Nephron progenitor cell (in vitro differentiated cells): ENCODE measurements at regions not wholly inside any gene's neighbourhood (a gene's known extent, or its start where the extent isn't known, plus 50 kb on each side); places are given as distances from the start of the nearest gene placed in this dataset.
"Not testable (repeated sequence)": the region's sequence is repeated elsewhere in the genome, so short reads cannot be mapped to it uniquely, and the experiment has no call there.

ENCODE experiments used
- DNase-seq: peaks from one replicate; pipeline ENCODE4 v3.0.0; 2021
- H3K27ac Mint-ChIP-seq: 2 replicates; pipeline ENCODE4 v1.8.0; 2021; ENCODE audit warnings: mild to moderate bottlenecking, moderate library complexity, mixed read lengths
- H3K27me3 Mint-ChIP-seq: 2 replicates; pipeline ENCODE4 v1.8.0; 2021; ENCODE audit warnings: mild to moderate bottlenecking, low read depth, mixed read lengths; ENCODE audit not compliant: poor library complexity
- H3K36me3 Mint-ChIP-seq: 2 replicates; pipeline ENCODE4 v1.8.0; 2021; ENCODE audit warnings: low read depth, mixed read lengths
- H3K4me1 Mint-ChIP-seq: 2 replicates; pipeline ENCODE4 v1.8.0; 2021; ENCODE audit warnings: mixed read lengths
- H3K4me3 Mint-ChIP-seq: 2 replicates; pipeline ENCODE4 v1.8.0; 2021; ENCODE audit warnings: mild to moderate bottlenecking, moderate library complexity, mixed read lengths
- H3K9me3 Mint-ChIP-seq: 2 replicates; pipeline ENCODE4 v1.8.0; 2021; ENCODE audit warnings: mild to moderate bottlenecking, moderate library complexity, mixed read lengths
- CTCF ChIP-seq: fragments of 200-600 bp; sonication (generic); IDR thresholded peaks from 2 replicates; pipeline ENCODE4 v1.5.0; 2021; ENCODE audit warnings: antibody characterized with exemption

GRCh38 chr20:29313481-29313880 is 1944.0 kb upstream of the DEFB115 start:
- peaks cover 92% of the 10 kb centered on the region for H3K9me3 Mint-ChIP-seq
- no peak for DNase-seq
- no peaks in the 10 kb centered on the region for H3K4me1 Mint-ChIP-seq
- no peak for TF ChIP-seq CTCF
- H3K27me3 Mint-ChIP-seq: peaks cover 5% of the 10 kb centered on the region
- H3K27ac Mint-ChIP-seq: no peak overlapping the region
- H3K36me3 Mint-ChIP-seq: peaks cover 7% of the 10 kb centered on the region
- no peak overlapping the region for H3K4me3 Mint-ChIP-seq

GRCh38 chr20:29314294-29314693 is 1943.2 kb upstream of the DEFB115 start:
- peaks cover under 1% of the 10 kb centered on the region for H3K36me3 Mint-ChIP-seq
- H3K9me3 Mint-ChIP-seq: peaks cover 92% of the 10 kb centered on the region
- no peak overlapping the region for H3K27ac Mint-ChIP-seq
- H3K27me3 Mint-ChIP-seq: peaks cover 2% of the 10 kb centered on the region
- DNase-seq: no peak
- no peaks in the 10 kb centered on the region for H3K4me1 Mint-ChIP-seq
- no peak overlapping the region for H3K4me3 Mint-ChIP-seq
- no peak for TF ChIP-seq CTCF

- Mint-ChIP-seq H3K27me3 (no peaks in the 10 kb centered on the region), H3K4me1 (no peaks in the 10 kb centered on the region), H3K9me3 (peaks cover 73% of the 10 kb centered on the region), H3K4me3 (no peak overlapping the region), H3K36me3 (no peaks in the 10 kb centered on the region), H3K27ac (no peak overlapping the region)
- TF ChIP-seq CTCF: no peak
- no peak for DNase-seq
Measured at GRCh38 chr20:29318871-29319461, 1938.5 kb upstream of the DEFB115 start.

GRCh38 chr20:29319725-29320124 is 1937.7 kb upstream of the DEFB115 start:
- TF ChIP-seq CTCF: no peak
- Mint-ChIP-seq H3K36me3 (no peaks in the 10 kb centered on the region), H3K9me3 (peaks cover 70% of the 10 kb centered on the region), H3K4me1 (no peaks in the 10 kb centered on the region), H3K27me3 (no peaks in the 10 kb centered on the region), H3K4me3 (no peak overlapping the region), H3K27ac (no peak overlapping the region)
- DNase-seq: no peak

DNA sequence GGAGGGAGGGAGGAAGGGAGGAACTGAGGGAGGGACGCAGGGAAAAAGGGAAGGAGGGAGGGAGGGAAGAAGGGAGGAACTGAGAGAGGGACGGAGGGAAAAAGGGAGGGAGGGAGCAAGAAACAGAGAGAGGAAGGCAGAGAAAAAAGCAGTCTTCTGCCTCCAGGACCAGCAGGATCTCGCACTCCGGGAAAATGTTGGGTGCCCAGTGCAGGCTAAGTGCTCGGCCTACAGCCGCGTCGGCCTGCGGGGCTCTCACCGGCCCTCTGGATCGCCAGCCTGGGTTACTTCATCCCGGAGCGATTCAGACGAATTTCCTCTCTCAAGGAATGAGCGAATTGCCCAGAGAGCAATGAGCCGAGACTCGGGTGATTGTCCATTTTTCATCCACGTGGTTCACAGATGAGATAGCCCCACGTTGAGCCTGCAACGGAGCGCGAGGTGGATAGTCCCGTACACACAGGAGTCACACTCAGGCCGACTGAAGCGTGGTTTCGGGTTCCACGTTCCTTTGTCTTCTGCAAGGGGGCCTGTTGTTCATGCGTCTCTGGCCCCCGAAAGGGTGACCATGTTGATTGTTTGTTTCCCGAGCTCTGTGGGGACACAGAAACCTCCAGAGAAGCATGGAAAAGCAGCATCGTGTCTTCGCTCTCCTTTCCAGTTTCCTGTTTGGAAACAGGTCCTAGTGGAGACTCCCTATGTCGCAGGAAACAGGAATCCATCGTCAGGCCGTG is 1937.1 kb upstream of the DEFB115 start:
- not testable (repeated sequence) for H3K36me3 Mint-ChIP-seq, H3K27ac Mint-ChIP-seq, DNase-seq, H3K4me3 Mint-ChIP-seq, H3K27me3 Mint-ChIP-seq, H3K4me1 Mint-ChIP-seq
- peaks cover 73% of the 10 kb centered on the region for H3K9me3 Mint-ChIP-seq

DNA sequence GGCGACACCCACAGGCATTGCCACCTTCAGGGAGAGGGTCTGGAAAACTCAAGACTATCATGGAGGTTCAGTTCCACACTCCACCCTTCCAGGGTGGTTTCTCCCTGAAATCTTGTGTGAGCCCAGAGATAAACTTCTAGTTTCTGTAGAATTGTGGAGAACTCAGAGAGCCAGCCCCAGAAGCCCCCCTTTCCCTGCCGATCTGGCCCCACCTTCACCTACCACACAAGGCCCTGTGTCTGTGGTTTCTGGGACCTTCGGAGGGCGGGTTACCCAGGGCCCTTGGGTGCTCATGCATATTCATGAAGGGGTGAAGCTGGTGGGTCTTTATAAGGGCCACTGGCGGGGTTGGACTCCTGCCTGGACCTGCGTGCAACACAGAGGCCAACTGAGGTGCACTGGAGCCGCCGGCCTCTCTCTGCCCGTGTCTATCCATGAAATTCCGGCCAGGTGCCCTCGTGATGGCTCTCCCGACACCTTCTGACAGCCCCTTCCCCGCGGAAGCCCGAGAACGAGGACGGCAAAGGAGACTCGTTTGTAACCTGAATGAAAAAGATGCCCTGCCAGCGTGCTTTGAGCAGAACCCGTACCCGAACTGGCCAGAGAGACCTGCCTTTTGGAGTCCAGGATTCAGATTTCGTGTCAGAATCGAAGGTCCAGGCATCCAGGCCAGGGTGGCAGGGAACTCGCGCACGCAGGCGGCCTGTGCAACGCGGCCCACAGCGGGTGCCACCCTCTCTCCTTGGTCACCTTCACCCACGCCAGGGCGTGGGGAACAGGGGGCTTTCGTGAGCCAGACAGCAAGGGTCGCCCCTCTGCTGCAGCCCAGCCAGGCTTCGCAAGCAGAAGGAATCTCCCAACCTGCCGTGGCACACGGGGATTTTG is 1933.6 kb upstream of the DEFB115 start:
- not testable (repeated sequence) for DNase-seq, H3K27me3 Mint-ChIP-seq, H3K4me1 Mint-ChIP-seq, H3K4me3 Mint-ChIP-seq, H3K36me3 Mint-ChIP-seq, H3K27ac Mint-ChIP-seq
- H3K9me3 Mint-ChIP-seq: peaks cover 75% of the 10 kb centered on the region

DNA sequence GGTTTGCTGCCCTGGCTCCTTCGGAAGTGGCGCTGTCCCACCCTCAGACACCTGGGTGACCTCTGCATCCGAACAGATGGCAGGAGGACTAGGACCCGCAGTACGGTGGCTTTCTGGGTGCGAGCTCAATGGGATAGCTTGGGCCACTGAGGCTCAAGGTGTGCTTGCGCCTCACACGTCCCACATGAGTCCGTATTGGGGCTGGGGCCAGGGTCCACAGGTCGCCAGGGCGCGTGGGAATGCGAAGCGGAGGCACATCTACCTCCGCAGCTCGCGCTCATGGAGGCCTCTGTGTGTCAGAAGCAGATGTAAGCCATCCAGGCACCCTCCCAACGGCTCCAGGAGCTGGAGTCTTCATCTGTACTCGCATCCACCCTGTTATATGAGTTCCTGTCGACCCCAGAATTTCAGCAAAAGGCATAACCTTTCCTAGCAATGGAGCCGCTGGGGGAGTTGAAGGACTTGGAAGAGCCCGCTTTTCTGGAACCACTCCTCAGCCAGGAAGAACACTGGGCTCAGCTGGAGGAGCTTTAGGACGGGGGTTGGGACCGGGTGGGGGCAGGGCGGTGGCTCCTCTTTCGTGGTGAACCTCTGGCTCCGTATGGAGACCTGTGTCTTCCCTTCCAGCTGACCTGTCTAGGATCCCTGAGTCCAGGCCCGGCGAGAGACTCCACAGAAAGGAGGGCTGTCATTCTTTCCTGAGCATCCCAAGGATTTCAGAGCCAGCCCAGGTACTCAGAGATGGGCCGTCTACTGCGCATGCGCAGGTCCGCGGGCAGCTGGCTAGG is 1932.8 kb upstream of the DEFB115 start:
- H3K27me3 Mint-ChIP-seq, H3K27ac Mint-ChIP-seq, H3K4me3 Mint-ChIP-seq, DNase-seq, H3K36me3 Mint-ChIP-seq, H3K4me1 Mint-ChIP-seq: not testable (repeated sequence)
- H3K9me3 Mint-ChIP-seq: peaks cover 76% of the 10 kb centered on the region
